T-cell (primary cell): ENCODE measurements at regions not wholly inside any gene's neighbourhood (a gene's known extent, or its start where the extent isn't known, plus 50 kb on each side); places are given as distances from the start of the nearest gene placed in this dataset.

Experiments used
- ATAC-seq, 4 experiments: fragments of 200-7000 bp in 3 of 4; fragments of 150-1000 bp in 1 of 4; cut with Tn5 transposase; replicated peaks in 1 of 4; 1 replicate in 3 of 4; 2 replicates in 1 of 4; pipeline ENCODE4 v1.10.0; 2021; ENCODE audit warnings: moderate library complexity in 3 of 4, mild to moderate bottlenecking in 2 of 4, moderate number of reproducible peaks in 1 of 4
- CTCF ChIA-PET, 2 donors: fragments of 300-600 bp; sonication (Branson Sonifier 250); formaldehyde crosslinking; loops; one replicate each; lab custom pipeline; 2022; ENCODE audit warnings: antibody characterized with exemption in 2 of 2; lab: Charles Lee
- POLR2A ChIA-PET, 2 donors: fragments of 300-600 bp; sonication (Branson Sonifier 250); formaldehyde crosslinking; loops; one replicate each; lab custom pipeline; 2022; ENCODE audit warnings: antibody characterized with exemption in 2 of 2; lab: Charles Lee
- DNase-seq, 35 experiments: peaks; one replicate each; pipeline versions ENCODE4 v3.0.0 to v3.0.0-alpha.2; 2013 to 2023
- H3K27ac ChIP-seq: one replicate; pipeline ENCODE4 v1.5.1; 2013; ENCODE audit warnings: low read length
- H3K27me3 ChIP-seq, 2 experiments: replicated peaks in 1 of 2; 1 replicate in 1 of 2; 2 replicates in 1 of 2; pipeline versions ENCODE4 v1.6.1 to v1.7.0; 2013; ENCODE audit warnings: low read length in 1 of 2, mixed read lengths in 1 of 2; ENCODE audit not compliant: control insufficient read depth in 2 of 2, insufficient read depth in 2 of 2; ENCODE audit errors: extremely low read depth in 1 of 2
- H3K36me3 ChIP-seq, 2 donors: 1 replicate in 1 of 2; 2 replicates in 1 of 2; pipeline versions ENCODE4 v1.6.1 to v1.7.0; 2013; ENCODE audit warnings: low read length in 1 of 2; ENCODE audit not compliant: control insufficient read depth in 2 of 2, insufficient read depth in 1 of 2; ENCODE audit errors: extremely low read depth in 1 of 2
- H3K4me1 ChIP-seq, 2 experiments: 1 replicate in 1 of 2; 2 replicates in 1 of 2; pipeline versions ENCODE4 v1.6.1 to v1.7.0; 2013; ENCODE audit warnings: low read length in 2 of 2, mixed read lengths in 1 of 2; ENCODE audit not compliant: insufficient read depth in 2 of 2, control insufficient read depth in 1 of 2; ENCODE audit errors: extremely low read depth in 1 of 2
- H3K4me3 ChIP-seq, 2 donors: 1 replicate in 1 of 2; 2 replicates in 1 of 2; pipeline versions ENCODE4 v1.5.1 to v1.7.0; 2013; ENCODE audit warnings: mild to moderate bottlenecking in 2 of 2, low read length in 1 of 2, moderate library complexity in 1 of 2; ENCODE audit not compliant: control insufficient read depth in 1 of 2; ENCODE audit errors: extremely low read depth in 1 of 2
- H3K9me3 ChIP-seq: 2 replicates; pipeline ENCODE4 v1.7.0; 2013
- H3K27ac Mint-ChIP-seq, 2 donors: one replicate each; pipeline ENCODE4 v1.8.0; 2020 to 2021; ENCODE audit warnings: mild to moderate bottlenecking in 2 of 2, mixed read lengths in 2 of 2
- H3K27me3 Mint-ChIP-seq, 2 donors: one replicate each; pipeline ENCODE4 v1.8.0; 2021 to 2022; ENCODE audit warnings: mixed read lengths in 2 of 2
- H3K36me3 Mint-ChIP-seq: one replicate; pipeline ENCODE4 v1.8.0; 2021; ENCODE audit warnings: mixed read lengths
- H3K4me1 Mint-ChIP-seq, 3 donors: one replicate each; pipeline ENCODE4 v1.8.0; 2020 to 2022; ENCODE audit warnings: mixed read lengths in 3 of 3, mild to moderate bottlenecking in 1 of 3
- H3K4me3 Mint-ChIP-seq, 3 donors: one replicate each; pipeline ENCODE4 v1.8.0; 2020 to 2022; ENCODE audit warnings: mild to moderate bottlenecking in 3 of 3, mixed read lengths in 3 of 3, moderate library complexity in 3 of 3
- H3K9me3 Mint-ChIP-seq, 3 donors: one replicate each; pipeline ENCODE4 v1.8.0; 2020 to 2022; ENCODE audit warnings: mixed read lengths in 3 of 3
- WGBS: methylation state at CpG from one replicate; pipeline ENCODE4 v1.1.5; 2013; ENCODE audit warnings: missing lambda C conversion rate; ENCODE audit not compliant: insufficient coverage; 5-methylcytosine and 5-hydroxymethylcytosine counted together

- no peak overlapping the region for H3K27ac Mint-ChIP-seq
- WGBS, result no CpG with 5 or more reads among the region's 1 CpG
- DNase-seq, result no peak
- H3K4me1 Mint-ChIP-seq, result no peaks in the 10 kb centered on the region
- Histone ChIP-seq H3K27ac (no peak overlapping the region), H3K27me3 (no peaks in the 10 kb centered on the region), H3K4me1 (no peaks in the 10 kb centered on the region), H3K9me3 (peaks cover 6% of the 10 kb centered on the region), H3K4me3 (no peak overlapping the region), H3K36me3 (no peaks in the 10 kb centered on the region)
- H3K36me3 Mint-ChIP-seq, result peaks cover 4% of the 10 kb centered on the region
- H3K27me3 Mint-ChIP-seq, result no peaks in the 10 kb centered on the region
- H3K9me3 Mint-ChIP-seq, result peaks cover 0 to 18% (median 14%) of the 10 kb centered on the region in 3 donors
- POLR2A ChIA-PET, result no interaction called here
- H3K4me3 Mint-ChIP-seq, result no peak overlapping the region
- no peak for ATAC-seq
- CTCF ChIA-PET, result no interaction called here
Observed at GRCh38 chr2:39558906-39559305, 106.8 kb upstream of the TMEM178A start.

- H3K27ac ChIP-seq, result no peak overlapping the region
- DNase-seq (no peak), ATAC-seq (no peak)
- H3K36me3 ChIP-seq, result no peaks in the 10 kb centered on the region
- peaks cover 0 to 25% (median 22%) of the 10 kb centered on the region in 3 donors for H3K9me3 Mint-ChIP-seq
- H3K4me3 Mint-ChIP-seq, result no peak overlapping the region
- H3K36me3 Mint-ChIP-seq, result peaks cover 4% of the 10 kb centered on the region
- H3K27me3 ChIP-seq, result peaks cover 0 to 7% of the 10 kb centered on the region in 2 experiments
- H3K27me3 Mint-ChIP-seq, result no peaks in the 10 kb centered on the region
- H3K4me1 ChIP-seq, result no peaks in the 10 kb centered on the region
- H3K4me3 ChIP-seq, result no peak overlapping the region
- H3K4me1 Mint-ChIP-seq, result no peaks in the 10 kb centered on the region
- peaks cover 6% of the 10 kb centered on the region for H3K9me3 ChIP-seq
- H3K27ac Mint-ChIP-seq, result no peak overlapping the region
- CTCF ChIA-PET, result interaction anchor here in 1 of 2 donors (0.6 kb wide), 1 partner anchor 368 kb away, joined by 5 read pairs; no protein-coding TSS in a partner anchor
- POLR2A ChIA-PET, result no interaction called here
Observed at GRCh38 chr2:39563572-39563971, 102.1 kb upstream of the TMEM178A start.

- Histone ChIP-seq H3K4me1 (no peaks in the 10 kb centered on the region), H3K27me3 (peaks cover 0 to 7% of the 10 kb centered on the region in 2 experiments), H3K27ac (no peak overlapping the region), H3K9me3 (peaks cover 5% of the 10 kb centered on the region), H3K36me3 (no peaks in the 10 kb centered on the region), H3K4me3 (no peak overlapping the region)
- Mint-ChIP-seq H3K4me3 (no peak overlapping the region), H3K36me3 (peaks cover 4% of the 10 kb centered on the region), H3K9me3 (peaks cover 0 to 20% (median 19%) of the 10 kb centered on the region in 3 donors), H3K27me3 (no peaks in the 10 kb centered on the region), H3K27ac (no peak overlapping the region), H3K4me1 (no peaks in the 10 kb centered on the region)
- DNase-seq (no peak), ATAC-seq (no peak)
- 100% methylated on average over 1 of the region's 1 CpG for WGBS
- ChIA-PET CTCF (no interaction called here), POLR2A (no interaction called here)
Observed at GRCh38 chr2:39567507-39567906, 98.2 kb upstream of the TMEM178A start.

GRCh38 chr2:39568116-39568515, 97.6 kb upstream of the TMEM178A start:
- WGBS, result 100% methylated on average over 2 of the region's 5 CpGs
- Histone ChIP-seq H3K9me3 (no peaks in the 10 kb centered on the region), H3K27ac (no peak overlapping the region), H3K4me3 (no peak overlapping the region), H3K36me3 (no peaks in the 10 kb centered on the region), H3K27me3 (peaks cover 0 to 7% of the 10 kb centered on the region in 2 experiments), H3K4me1 (no peaks in the 10 kb centered on the region)
- H3K4me1 Mint-ChIP-seq, result no peaks in the 10 kb centered on the region
- H3K27me3 Mint-ChIP-seq, result peaks cover 0 to 2% of the 10 kb centered on the region in 2 donors
- no peaks in the 10 kb centered on the region for H3K36me3 Mint-ChIP-seq
- H3K9me3 Mint-ChIP-seq, result peaks cover 0 to 15% (median 14%) of the 10 kb centered on the region in 3 donors
- ChIA-PET CTCF (no interaction called here), POLR2A (interaction anchor here in 1 of 2 donors (0.6 kb wide), 1 partner anchor 82 kb away, joined by 3 read pairs; no protein-coding TSS in a partner anchor)
- no peak overlapping the region for H3K27ac Mint-ChIP-seq
- ATAC-seq, result no peak
- no peak for DNase-seq
- H3K4me3 Mint-ChIP-seq, result no peak overlapping the region

- WGBS, result no CpG with 5 or more reads among the region's 3 CpGs
- DNase-seq, result no peak
- no peaks in the 10 kb centered on the region for H3K4me1 ChIP-seq
- Mint-ChIP-seq H3K36me3 (no peaks in the 10 kb centered on the region), H3K27ac (no peak overlapping the region), H3K4me1 (no peaks in the 10 kb centered on the region), H3K4me3 (no peak overlapping the region), H3K9me3 (peaks cover 0 to 11% (median 10%) of the 10 kb centered on the region in 3 donors), H3K27me3 (peaks cover 0 to 2% of the 10 kb centered on the region in 2 donors)
- H3K27me3 ChIP-seq, result peaks cover 0 to 7% of the 10 kb centered on the region in 2 experiments
- ChIA-PET POLR2A (interaction anchor here in 1 of 2 donors (0.6 kb wide), 1 partner anchor 83 kb away, joined by 3 read pairs; no protein-coding TSS in a partner anchor), CTCF (no interaction called here)
- H3K9me3 ChIP-seq, result no peaks in the 10 kb centered on the region
- H3K4me3 ChIP-seq, result no peak overlapping the region
- ATAC-seq, result no peak
- H3K36me3 ChIP-seq, result no peaks in the 10 kb centered on the region
- no peak overlapping the region for H3K27ac ChIP-seq
Observed at GRCh38 chr2:39568561-39569006, 97.1 kb upstream of the TMEM178A start.

GRCh38 chr2:39570130-39570555, 95.6 kb upstream of the TMEM178A start:
- H3K36me3 ChIP-seq, result no peaks in the 10 kb centered on the region
- Mint-ChIP-seq H3K4me3 (no peak overlapping the region), H3K9me3 (peaks cover 0 to 2% (median 2%) of the 10 kb centered on the region in 3 donors), H3K36me3 (no peaks in the 10 kb centered on the region), H3K27me3 (peaks cover 0 to 2% of the 10 kb centered on the region in 2 donors), H3K27ac (no peak overlapping the region), H3K4me1 (no peaks in the 10 kb centered on the region)
- ChIA-PET POLR2A (no interaction called here), CTCF (no interaction called here)
- no peak overlapping the region for H3K4me3 ChIP-seq
- no peaks in the 10 kb centered on the region for H3K4me1 ChIP-seq
- no CpG with 5 or more reads among the region's 1 CpG for WGBS
- H3K9me3 ChIP-seq, result no peaks in the 10 kb centered on the region
- ATAC-seq, result no peak
- no peak for DNase-seq
- H3K27ac ChIP-seq, result no peak overlapping the region
- H3K27me3 ChIP-seq, result no peaks in the 10 kb centered on the region
